H7 (cell line): ENCODE measurements at regions not wholly inside any gene's neighbourhood (a gene's known extent, or its start where the extent isn't known, plus 50 kb on each side); places are given as distances from the start of the nearest gene placed in this dataset.

Source experiments
- DNase-seq: peaks from one replicate; pipeline ENCODE4 v3.0.0; 2012
- H3K27me3 ChIP-seq: 2 replicates; pipeline ENCODE4 v1.6.0; 2011; ENCODE audit warnings: mild to moderate bottlenecking, low read length; ENCODE audit not compliant: control insufficient read depth, insufficient read depth
- H3K36me3 ChIP-seq: replicated peaks from 2 replicates; pipeline ENCODE4 v1.5.1; 2011; ENCODE audit warnings: low read length; ENCODE audit not compliant: control insufficient read depth, insufficient read depth
- H3K4me3 ChIP-seq: 2 replicates; pipeline ENCODE4 v1.5.1; 2011; ENCODE audit warnings: low read depth, mild to moderate bottlenecking, control low read depth, low read length, moderate library complexity; ENCODE audit not compliant: insufficient read depth

DNA sequence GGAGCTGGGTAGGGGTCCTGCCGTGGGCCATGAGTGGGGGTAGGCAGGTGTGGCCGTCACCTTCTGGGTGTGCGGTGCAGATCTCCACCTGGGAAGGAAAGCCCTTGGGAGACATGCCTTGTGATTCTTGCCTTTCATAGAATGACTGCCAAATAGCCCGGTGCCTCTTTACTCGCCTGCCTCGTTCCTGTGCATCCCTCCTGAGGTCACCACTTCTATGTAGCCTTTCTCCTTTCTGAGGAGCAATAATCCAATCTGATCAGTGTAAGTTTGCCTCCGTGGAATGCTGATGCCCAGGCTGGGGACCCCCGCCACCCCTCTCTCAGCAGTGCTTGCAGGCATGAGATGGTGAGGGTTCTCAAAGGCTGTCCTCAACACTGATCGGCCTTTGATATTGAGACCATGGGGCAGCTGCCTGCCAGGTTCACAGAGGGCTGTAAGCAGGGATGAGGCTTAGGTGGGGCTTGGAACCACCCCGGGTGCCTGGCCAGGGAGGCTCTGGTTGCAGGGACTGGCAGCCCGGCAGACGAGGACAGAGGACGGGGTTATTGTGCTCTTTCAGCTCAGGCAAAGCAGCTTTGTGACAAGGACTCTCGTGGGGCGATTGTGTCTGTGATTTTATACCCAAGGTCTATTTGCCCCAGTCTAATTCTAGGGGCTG, 86.1 kb upstream of the WNT7B start:
- Histone ChIP-seq H3K27me3 (no peaks in the 10 kb centered on the region; the same call in 1 of the 2 replicates), H3K36me3 (no peaks in the 10 kb centered on the region), H3K4me3 (no peak overlapping the region)
- DNase-seq, result no peak

- H3K4me3 ChIP-seq, result no peak overlapping the region
- no peaks in the 10 kb centered on the region for H3K36me3 ChIP-seq
- peaks cover under 1% of the 10 kb centered on the region for H3K27me3 ChIP-seq
- no peak for DNase-seq
Measured at GRCh38 chr22:46063846-46064227, 86.5 kb upstream of the PPARA start.

DNA sequence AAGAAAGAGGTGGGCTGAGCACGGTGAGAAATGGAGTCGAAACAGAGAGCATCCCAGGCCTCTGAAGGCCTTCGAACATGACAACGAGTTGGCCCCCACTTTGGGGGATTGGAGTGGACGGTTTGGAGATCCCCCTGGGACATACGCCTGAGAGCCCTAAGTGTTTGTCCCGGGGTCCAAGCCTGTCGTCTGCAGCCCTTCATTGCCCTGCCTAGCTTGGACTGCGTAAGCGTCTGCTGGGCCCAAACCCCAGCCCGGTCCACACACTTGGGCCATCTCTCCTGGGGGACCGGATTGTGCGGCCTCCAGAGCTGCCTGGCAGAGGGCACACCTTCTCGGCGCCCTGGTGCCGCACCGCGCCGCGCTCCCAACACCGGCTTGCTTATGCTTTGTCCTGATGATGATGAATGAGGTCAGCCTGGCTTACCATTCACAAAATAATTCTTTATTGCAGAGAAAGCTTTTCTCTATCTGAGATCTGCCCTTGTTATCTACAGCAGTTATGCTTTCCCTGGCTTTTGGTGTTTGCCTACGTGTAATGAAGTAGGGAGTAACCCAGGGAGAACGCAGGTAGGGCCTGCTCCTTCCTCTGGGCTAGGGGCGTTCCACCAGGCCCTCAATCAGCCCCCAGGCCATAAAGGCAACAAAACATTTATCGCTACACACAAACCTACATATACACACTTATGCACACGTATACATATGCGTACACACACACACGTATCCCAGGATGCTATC, 85.9 kb upstream of the PPARA start:
- DNase-seq, result no peak
- Histone ChIP-seq H3K27me3 (peaks cover 6% of the 10 kb centered on the region), H3K36me3 (no peaks in the 10 kb centered on the region), H3K4me3 (no peak overlapping the region)

DNA sequence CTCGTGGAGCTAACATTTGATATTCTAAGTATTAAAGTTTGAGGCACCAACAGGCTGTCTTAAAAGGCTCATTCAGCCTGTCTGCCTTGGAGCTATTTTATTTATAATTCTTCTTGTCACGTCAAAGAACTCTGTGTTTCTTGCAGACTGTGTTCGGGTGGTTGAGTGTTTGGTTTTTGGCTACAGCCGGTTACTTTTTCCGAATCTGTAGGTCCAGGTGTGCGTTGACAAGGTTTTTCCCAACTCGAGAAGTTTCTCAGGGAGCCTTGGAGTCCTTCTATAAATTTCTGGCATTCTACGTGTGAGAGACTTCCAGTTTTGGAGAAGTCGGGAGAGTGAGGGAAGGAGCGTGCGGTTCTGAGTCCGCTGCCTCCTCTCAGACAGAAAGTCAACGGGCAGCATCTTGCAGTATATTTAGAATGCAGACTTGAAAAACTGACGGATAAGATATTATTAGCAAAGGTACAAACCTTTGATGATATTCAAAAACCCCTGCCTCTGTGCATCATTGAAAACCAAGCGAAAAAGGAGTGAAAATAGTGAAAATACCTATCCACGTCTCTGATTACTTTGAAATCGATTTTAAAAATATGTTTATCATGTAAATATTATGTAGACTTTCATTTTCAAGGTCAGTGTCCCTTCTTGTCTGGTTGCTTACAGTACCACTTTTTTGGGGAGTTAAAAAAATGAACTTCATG, 85.2 kb upstream of the PPARA start:
- Histone ChIP-seq H3K4me3 (no peak overlapping the region), H3K36me3 (no peaks in the 10 kb centered on the region), H3K27me3 (peaks cover 13% of the 10 kb centered on the region)
- DNase-seq, result no peak

DNA sequence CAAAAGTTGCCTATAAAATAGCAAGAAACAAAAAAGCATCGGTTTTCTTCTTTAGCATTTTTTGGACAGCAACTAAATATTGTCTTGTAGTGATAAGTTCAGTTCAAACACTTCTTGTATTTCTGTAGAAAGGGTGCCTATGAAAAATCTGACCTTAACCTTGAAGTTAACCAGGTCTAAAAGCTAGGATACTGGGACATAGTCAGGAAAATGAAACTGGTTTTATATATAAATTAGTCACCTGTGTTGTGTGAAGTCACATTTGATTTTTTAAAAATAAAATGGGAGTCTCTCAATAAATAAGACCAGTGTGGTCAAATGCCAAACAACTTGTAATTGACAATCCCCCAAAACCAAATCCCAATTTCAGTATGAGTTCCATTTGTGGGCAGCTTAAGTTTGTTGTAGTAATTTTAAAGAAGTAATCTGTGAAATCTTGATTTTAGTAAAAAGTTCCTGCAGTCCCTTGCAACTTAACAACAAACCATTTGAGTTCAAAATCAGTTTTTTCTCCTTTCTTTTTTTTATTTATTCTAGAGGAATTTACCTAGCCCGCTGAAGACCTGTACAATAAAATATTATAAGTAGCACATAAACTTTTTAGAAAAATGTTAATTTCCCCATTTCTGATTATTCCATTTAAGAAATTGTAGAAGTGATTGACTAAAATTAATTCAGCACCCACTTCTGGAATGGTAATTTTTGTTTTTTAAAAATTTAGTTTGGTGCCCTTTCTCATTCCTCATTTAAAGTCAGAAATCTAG, 84.5 kb upstream of the PPARA start:
- DNase-seq, result no peak
- Histone ChIP-seq H3K4me3 (no peak overlapping the region), H3K36me3 (no peaks in the 10 kb centered on the region), H3K27me3 (peaks cover 20% of the 10 kb centered on the region)

- H3K4me3 ChIP-seq, result no peak overlapping the region
- H3K36me3 ChIP-seq, result no peaks in the 10 kb centered on the region
- DNase-seq, result no peak
- peaks cover 20% of the 10 kb centered on the region for H3K27me3 ChIP-seq
Measured at GRCh38 chr22:46066691-46067090, 83.6 kb upstream of the PPARA start.

GRCh38 chr22:46067159-46068111, 82.9 kb upstream of the PPARA start:
- H3K27me3 ChIP-seq, result peaks cover 25% of the 10 kb centered on the region
- DNase-seq, result no peak

GRCh38 chr22:46068181-46068592, 82.1 kb upstream of the PPARA start:
- DNase-seq, result no peak
- Histone ChIP-seq H3K36me3 (no peaks in the 10 kb centered on the region), H3K4me3 (no peak overlapping the region), H3K27me3 (peaks cover 32% of the 10 kb centered on the region)

More at GRCh38 chr22:46067159-46068111, 82.9 kb upstream of the PPARA start:
- Histone ChIP-seq H3K4me3 (no peak overlapping the region), H3K36me3 (no peaks in the 10 kb centered on the region)

GRCh38 chr22:46068593-46069491, 81.5 kb upstream of the PPARA start:
- Histone ChIP-seq H3K36me3 (no peaks in the 10 kb centered on the region), H3K27me3 (peaks cover 38% of the 10 kb centered on the region), H3K4me3 (no peak overlapping the region)
- DNase-seq, result no peak

- H3K36me3 ChIP-seq, result no peaks in the 10 kb centered on the region
- H3K4me3 ChIP-seq, result peak overlapping the region; percentile 65
- peaks cover 40% of the 10 kb centered on the region for H3K27me3 ChIP-seq
- DNase-seq, result no peak
Measured at GRCh38 chr22:46069521-46070214, 80.7 kb upstream of the PPARA start.

GRCh38 chr22:46070215-46070802, 80.0 kb upstream of the PPARA start:
- DNase-seq, result peak; percentile 81
- Histone ChIP-seq H3K36me3 (no peaks in the 10 kb centered on the region), H3K27me3 (peaks cover 40% of the 10 kb centered on the region), H3K4me3 (peak overlapping the region; percentile 65)

GRCh38 chr22:46070803-46071450, 79.4 kb upstream of the PPARA start:
- H3K36me3 ChIP-seq, result no peaks in the 10 kb centered on the region
- peak; percentile 93 for DNase-seq
- peak overlapping the region; percentile 65 for H3K4me3 ChIP-seq
- peaks cover 40% of the 10 kb centered on the region for H3K27me3 ChIP-seq
